ENCODE measurements at regions not wholly inside any gene's neighbourhood (a gene's known extent, or its start where the extent isn't known, plus 50 kb on each side); places are given as distances from the start of the nearest gene placed in this dataset.

DNA sequence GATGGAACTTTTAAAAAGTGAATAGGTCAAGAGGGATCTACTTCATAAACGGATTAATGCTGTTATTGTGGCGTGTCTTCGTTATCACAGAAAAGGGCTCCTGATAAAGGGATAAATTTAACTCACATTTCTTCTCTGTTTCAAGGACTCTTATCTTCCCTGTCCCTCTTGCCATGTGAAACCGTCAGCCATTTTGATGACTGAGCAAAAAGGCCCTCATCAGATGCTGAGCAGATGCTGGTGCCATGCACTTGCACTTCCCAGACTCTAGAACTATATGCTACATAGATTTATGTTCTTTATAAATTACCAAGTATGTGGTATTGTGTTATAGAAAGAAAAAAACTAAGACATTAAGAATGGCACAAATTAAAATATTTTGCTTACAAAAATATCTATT is 1011.8 kb upstream of the GBE1 start:
- DNase-seq (ENCODE audit: low read depth in 4 of 4, low spot score in 1 of 4), result no peak

- DNase-seq (ENCODE audit: low read depth in 4 of 4, low spot score in 1 of 4), result no peak
These were observed 1003.1 kb upstream of the GBE1 start for GRCh38 chr3:82764521-82764920.

GRCh38 chr3:82761858-82762257 is 1000.4 kb upstream of the GBE1 start:
- no peak for DNase-seq (ENCODE audit: low read depth in 4 of 4, low spot score in 1 of 4)

- DNase-seq (ENCODE audit: low read depth in 4 of 4, low spot score in 1 of 4), result no peak
These were observed 984.1 kb upstream of the GBE1 start for GRCh38 chr3:82745544-82745943.

GRCh38 chr3:82743196-82743595 is 981.8 kb upstream of the GBE1 start:
- DNase-seq (ENCODE audit: low read depth in 4 of 4, low spot score in 1 of 4), result no peak

GRCh38 chr3:82741346-82741745 is 979.9 kb upstream of the GBE1 start:
- DNase-seq (ENCODE audit: low read depth in 4 of 4, low spot score in 1 of 4), result no peak

GRCh38 chr3:82739390-82739789 is 977.9 kb upstream of the GBE1 start:
- no peak for DNase-seq (ENCODE audit: low read depth in 4 of 4, low spot score in 1 of 4)

GRCh38 chr3:82736696-82737277 is 975.3 kb upstream of the GBE1 start:
- DNase-seq (ENCODE audit: low read depth in 4 of 4, low spot score in 1 of 4), result no peak

DNA sequence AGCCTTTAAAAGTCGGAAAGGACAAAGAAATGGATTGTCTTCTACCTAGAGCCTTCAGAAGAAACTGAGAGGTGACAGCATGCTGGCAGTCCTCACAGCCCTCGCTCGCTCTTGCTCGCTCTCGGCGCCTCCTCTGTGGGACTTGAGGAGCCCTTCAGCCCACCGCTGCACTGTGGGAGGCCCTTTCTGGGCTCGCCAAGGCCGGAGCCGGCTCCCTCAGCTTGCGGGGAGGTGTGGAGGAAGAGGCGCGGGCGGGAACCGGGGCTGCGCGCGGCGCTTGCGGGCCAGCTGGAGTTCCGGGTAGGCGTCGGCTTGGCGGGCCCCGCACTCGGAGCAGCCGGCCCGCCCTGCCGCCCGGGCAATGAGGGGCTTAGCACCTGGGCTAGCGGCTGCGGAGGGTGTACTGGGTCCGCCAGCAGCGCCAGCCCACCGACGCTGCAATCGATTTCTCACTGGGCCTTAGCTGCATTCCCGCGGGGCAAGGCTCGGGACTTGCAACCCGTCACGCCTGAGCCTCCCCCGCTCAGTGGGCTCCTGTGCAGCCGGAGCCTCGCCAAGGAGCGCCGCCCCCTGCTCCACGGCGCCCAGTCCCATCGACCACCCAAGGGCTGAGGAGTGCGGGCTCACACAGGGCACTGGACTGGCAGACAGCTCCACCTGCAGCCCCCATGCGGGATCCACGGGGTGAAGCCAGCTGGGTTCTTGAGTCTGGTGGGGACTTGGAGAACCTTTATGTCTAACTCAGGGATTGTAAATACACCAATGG is 953.8 kb upstream of the GBE1 start:
- DNase-seq (ENCODE audit: low read depth in 4 of 4, low spot score in 1 of 4), result no peak

GRCh38 chr3:82707035-82707434 is 945.6 kb upstream of the GBE1 start:
- DNase-seq (ENCODE audit: low read depth in 4 of 4, low spot score in 1 of 4), result no peak

DNA sequence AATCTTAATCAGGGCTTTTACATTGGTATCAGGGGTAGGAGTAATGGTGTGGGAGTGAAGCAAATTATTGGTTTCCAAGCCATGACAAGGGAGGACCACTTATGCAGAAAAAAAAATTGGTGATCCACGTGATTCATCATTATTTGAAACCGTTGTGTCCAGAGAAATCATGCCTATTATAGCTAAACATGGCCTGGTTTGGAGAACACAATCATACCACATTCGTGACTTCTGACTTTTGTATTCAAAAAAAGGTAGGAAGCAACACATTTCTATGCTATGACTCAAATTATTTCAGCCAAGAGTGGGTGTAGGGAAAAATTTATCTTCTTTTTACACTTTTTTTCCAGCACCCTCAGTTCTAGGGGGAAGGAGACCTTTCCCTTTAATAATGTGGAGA is 924.3 kb upstream of the GBE1 start:
- no peak for DNase-seq (ENCODE audit: low read depth in 4 of 4, low spot score in 1 of 4)

- DNase-seq (ENCODE audit: low read depth in 4 of 4, low spot score in 1 of 4), result no peak
These were observed 915.0 kb upstream of the GBE1 start for GRCh38 chr3:82676356-82677026.

DNA sequence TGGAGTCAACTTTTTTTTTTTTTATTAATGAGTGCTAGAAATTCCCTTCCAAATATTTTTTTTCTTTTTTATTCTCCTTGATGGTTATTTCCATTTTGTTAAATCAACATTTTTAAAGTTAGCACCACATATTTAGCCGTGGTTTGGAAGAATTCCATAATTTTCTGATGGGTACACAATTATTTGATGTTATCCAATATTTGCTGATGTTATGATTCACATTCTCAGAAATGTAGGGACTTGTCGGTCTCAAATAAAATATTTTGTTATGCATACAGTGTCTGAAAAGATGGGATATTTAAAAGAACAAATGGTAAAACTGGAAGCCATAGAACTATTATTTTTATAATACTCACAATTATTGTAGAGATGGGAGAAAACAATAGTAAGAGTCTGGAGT is 911.5 kb upstream of the GBE1 start:
- DNase-seq (ENCODE audit: low read depth in 4 of 4, low spot score in 1 of 4), result no peak

DNA sequence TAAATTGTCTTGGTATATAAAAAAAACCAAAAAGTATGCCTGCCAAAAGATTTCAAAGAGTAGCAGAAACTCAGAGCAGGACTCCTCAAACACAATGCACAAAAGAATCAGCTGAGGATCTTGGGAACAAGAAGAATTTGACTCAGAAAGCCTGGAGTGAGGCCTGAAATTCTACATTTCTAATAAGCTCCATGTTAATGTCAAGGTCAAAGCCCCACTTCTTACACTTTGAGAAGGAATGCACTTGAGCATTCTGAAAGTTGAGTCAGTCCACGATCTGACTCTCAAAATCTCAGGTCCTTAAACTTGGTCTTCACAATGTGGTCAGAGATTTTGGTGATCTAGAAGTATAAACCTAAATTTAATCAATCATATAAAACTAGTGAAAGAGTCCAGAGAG is 910.0 kb upstream of the GBE1 start:
- no peak for DNase-seq (ENCODE audit: low read depth in 4 of 4, low spot score in 1 of 4)

- no peak for DNase-seq (ENCODE audit: low read depth in 4 of 4, low spot score in 1 of 4)
These were observed 893.3 kb upstream of the GBE1 start for GRCh38 chr3:82654708-82655107.

- no peak for DNase-seq (ENCODE audit: low read depth in 4 of 4, low spot score in 1 of 4)
These were observed 882.5 kb upstream of the GBE1 start for GRCh38 chr3:82643948-82644347.

DNA sequence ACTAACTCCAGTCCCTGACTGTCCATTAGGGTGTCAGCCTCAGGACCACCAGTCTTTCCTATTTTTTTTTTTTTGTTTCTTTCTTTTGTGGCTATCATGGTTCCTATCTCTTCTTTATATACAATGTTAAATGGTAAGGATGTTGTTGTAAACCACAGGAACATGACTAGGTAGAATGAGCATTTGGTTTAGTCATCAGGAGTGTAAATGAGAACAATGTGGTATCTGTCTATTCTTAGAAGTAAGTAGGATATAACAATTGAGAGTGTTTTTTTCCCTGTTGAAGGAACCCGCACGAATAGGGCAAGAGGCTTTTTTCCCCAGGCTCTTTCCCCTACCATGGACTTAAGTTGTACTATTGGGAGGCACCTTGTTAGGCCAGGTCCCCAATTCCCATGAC is 880.3 kb upstream of the GBE1 start:
- DNase-seq (ENCODE audit: low read depth in 4 of 4, low spot score in 1 of 4), result no peak

DNA sequence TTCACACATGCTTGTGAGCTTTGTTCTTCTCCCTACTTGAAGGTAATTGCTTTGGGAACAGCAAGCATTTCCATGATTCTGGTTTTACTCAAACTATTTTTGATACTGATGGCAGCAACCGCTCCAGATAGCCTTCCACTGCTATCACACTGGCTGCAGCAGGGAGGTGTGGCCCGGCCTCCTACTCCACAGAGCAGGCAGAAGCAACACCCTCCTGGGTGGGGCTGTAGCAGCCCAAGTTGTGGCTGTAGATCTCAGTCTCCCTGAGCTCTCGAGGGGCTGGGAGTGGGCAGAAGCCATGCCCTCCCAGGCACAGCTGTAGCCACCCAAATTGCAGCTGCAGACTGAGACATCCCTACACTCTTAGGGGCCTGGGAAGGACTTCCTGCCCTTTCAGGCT is 878.8 kb upstream of the GBE1 start:
- DNase-seq (ENCODE audit: low read depth in 4 of 4, low spot score in 1 of 4), result no peak

- DNase-seq (ENCODE audit: low read depth in 4 of 4, low spot score in 1 of 4), result no peak
These were observed 876.1 kb upstream of the GBE1 start for GRCh38 chr3:82637574-82637973.

DNA sequence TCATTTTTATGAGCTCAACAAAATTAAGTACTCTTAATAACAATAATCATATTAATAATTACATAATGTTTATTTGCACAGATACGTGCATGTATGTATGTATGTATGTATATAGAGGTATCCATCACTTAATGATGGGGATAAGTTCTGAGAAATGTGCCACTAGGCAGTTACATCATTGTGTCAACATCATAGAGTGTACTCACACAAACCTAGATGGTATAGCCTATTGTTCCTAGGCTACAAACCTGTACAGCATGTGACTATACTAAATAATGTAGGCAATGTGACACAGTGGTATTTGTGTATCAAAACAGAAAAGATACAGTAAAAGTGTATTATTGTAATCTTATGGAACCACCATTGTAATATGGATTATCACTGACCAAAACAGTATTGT is 874.7 kb upstream of the GBE1 start:
- no peak for DNase-seq (ENCODE audit: low read depth in 4 of 4, low spot score in 1 of 4)

- no peak for DNase-seq (ENCODE audit: low read depth in 4 of 4, low spot score in 1 of 4)
These were observed 871.9 kb upstream of the GBE1 start for GRCh38 chr3:82633319-82633718.

- DNase-seq (ENCODE audit: low read depth in 4 of 4, low spot score in 1 of 4), result no peak
These were observed 868.5 kb upstream of the GBE1 start for GRCh38 chr3:82629937-82630336.

Data from stimulated activated CD4-positive, alpha-beta T cell treated with anti-CD3 and anti-CD28 coated beads, Interleukin-1b, Interleukin-23, amount 100 ng/mL, for 24 hours (primary cell).